Epithelial cell of esophagus (primary cell): ENCODE measurements at regions not wholly inside any gene's neighbourhood (a gene's known extent, or its start where the extent isn't known, plus 50 kb on each side); places are given as distances from the start of the nearest gene placed in this dataset.

Experiments
- DNase-seq: peaks from one replicate; pipeline ENCODE4 v3.0.0; 2010; ENCODE audit warnings: low read depth
- H3K4me3 ChIP-seq: 2 replicates; pipeline ENCODE4 v1.5.1; 2011; ENCODE audit warnings: mild to moderate bottlenecking, low read length, control low read depth
- CTCF ChIP-seq: IDR thresholded peaks from 2 replicates; pipeline ENCODE4 v1.5.1; 2011; ENCODE audit warnings: low read depth, mild to moderate bottlenecking, low read length, control low read depth, inconsistent platforms; ENCODE audit not compliant: insufficient read depth; ENCODE audit errors: missing control alignments

DNA sequence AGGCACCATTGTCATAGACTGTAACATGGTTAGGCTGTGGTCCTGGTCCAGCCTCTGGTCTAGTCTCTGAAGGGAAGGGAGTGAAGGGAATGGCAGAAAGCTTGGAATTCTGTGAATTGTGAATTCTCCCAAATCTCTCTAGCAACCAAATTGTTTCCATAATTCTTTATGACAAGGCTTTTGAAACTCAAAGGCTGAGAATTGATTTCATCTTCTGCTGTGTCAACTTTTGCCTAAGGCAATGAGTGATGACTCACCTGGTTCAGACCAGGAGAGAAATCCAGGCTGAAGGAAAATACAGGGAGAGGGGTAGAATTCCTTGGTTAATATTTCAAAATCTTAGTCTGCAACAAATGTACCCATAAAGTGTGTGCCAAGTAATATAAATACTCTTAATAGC is 82.6 kb upstream of the ADPGK start:
- H3K4me3 ChIP-seq = no peak overlapping the region
- no peak for TF ChIP-seq CTCF
- DNase-seq = peak; percentile 75

DNA sequence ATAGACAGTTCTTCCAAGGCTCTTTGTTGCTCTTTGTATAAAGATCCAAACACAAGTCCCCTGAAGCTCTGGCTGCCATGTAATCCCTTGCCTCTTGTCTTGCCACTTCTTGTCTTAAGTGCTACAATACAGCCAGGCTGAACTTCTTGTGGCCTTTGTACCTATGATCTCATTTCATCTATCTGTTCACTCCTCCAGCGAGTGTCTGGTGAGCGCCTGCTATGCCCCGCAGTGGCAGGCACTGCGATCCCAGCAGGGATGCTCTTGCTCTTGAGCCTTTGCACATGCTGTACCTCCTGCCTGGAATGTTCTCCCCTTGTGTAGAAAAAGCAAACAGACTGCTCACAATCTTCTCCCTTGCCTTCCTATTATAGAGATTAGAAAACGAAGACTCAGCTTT is 81.9 kb upstream of the ADPGK start:
- DNase-seq = no peak
- no peak for TF ChIP-seq CTCF
- no peak overlapping the region for H3K4me3 ChIP-seq

DNA sequence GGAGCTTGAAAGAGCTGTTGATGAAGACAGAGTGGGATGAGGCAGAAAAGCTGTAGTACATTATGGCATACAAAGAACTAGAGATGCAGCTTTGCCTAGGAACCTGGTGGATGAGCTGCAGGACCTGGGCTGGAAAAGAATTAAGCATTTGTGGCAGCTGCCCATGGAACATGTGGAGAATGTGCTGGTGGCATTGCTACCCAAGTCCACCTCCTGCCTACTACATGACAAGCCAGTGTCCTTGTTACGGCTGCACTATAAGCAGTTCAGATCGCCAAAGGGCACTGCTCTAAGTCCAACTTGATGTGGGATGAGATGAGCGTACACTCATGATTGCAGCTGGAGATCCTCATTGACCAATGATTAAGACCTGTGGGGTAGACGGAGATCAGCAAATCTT is 81.1 kb upstream of the ADPGK start:
- TF ChIP-seq CTCF = no peak
- H3K4me3 ChIP-seq = no peak overlapping the region
- DNase-seq = no peak

- no peak overlapping the region for H3K4me3 ChIP-seq
- DNase-seq = no peak
- TF ChIP-seq CTCF = no peak
Measured at GRCh38 chr15:72861354-72861910, 77.9 kb upstream of the ADPGK start.

DNA sequence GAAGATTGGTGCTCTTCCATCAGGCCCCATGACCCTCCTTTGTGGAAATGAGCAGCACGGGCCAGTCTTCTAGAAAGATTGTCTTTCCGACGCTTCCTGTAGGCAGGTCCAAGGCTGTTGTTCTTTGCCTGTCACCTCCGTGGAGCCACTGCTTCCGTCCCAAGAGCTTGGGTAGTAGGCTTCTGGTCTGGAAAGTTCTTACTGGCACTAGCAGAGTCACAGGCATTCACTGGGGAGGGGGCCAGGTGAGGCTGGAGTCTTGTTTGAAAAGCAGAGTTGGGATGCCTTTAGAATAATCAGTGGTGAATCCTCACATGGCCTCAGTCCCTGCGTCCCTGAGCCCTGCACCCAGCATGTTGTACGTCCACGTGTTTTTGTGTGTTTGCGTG is 76.2 kb upstream of the ADPGK start:
- TF ChIP-seq CTCF = no peak
- DNase-seq = no peak
- H3K4me3 ChIP-seq = no peak overlapping the region

DNA sequence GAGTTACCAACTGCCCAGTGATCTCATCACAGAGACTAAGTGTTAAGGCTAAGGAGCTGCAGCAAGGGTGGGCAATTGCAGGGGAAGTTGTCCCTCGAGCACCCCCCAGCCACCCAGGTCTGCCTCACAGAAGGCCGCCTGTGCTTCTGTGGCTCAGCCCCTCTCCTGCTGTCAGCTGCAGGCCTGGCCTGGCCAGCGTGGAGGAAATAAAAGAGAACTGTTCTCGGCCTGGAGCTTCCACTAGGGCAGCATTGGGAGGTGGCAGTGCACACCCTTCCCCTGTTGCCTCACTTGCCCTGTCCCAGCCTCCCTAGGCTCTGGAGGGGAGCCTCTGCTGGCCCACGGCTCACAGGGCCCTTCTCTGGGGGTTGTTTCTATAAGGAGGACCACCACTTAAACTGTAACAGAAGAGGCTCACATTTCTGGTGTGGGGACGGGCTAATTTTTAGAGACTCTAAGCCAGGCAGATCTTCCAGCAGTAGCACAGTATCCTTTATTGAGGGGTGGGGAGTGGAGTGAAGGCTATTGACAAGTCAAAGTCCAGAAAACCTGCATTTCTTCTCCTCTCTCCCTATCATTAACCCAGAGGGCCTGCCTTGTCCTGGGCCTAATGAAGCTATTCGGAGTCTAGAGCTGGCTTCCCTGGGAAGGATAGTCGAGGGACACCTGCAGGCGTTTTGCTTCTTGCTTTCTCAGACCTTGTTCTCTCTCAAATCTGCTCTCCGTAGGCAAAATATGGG is 75.6 kb upstream of the ADPGK start:
- DNase-seq = no peak
- TF ChIP-seq CTCF = no peak
- no peak overlapping the region for H3K4me3 ChIP-seq

DNA sequence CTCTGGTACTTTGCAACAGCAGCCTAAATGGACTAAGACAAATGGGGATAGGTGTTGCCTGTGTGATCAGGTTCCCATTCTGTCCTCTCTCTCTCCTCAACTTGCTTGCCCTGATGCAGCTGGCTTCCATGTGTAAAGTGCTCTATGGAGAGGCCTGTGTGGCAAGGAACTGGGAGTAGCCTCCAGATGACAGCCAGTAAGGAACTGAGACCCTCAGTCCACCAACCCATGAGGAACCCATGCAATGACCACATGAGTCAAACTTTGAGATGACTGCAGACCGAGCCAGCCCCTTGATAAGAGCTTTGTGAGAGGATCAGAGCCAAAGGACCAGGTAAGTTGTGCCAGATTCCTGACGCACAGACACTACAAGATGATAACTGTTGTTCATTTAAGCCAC is 74.6 kb upstream of the ADPGK start:
- DNase-seq = no peak
- no peak for TF ChIP-seq CTCF
- H3K4me3 ChIP-seq = no peak overlapping the region
